Fibroblast of mammary gland (primary cell): ENCODE measurements at regions not wholly inside any gene's neighbourhood (a gene's known extent, or its start where the extent isn't known, plus 50 kb on each side); places are given as distances from the start of the nearest gene placed in this dataset.
"Not testable (repeated sequence)": the region's sequence is repeated elsewhere in the genome, so short reads cannot be mapped to it uniquely, and the experiment has no call there.

Experiments used
- DNase-seq: peaks from one replicate; pipeline ENCODE4 v3.0.0-alpha.2; 2010; ENCODE audit warnings: low read depth
- H3K4me3 ChIP-seq: 2 replicates; pipeline ENCODE4 v1.5.1; 2011; ENCODE audit warnings: low read depth, mild to moderate bottlenecking, low read length, moderate library complexity; ENCODE audit not compliant: control insufficient read depth
- TF ChIP-seq, protein P1 (sequence below): conservative IDR thresholded peaks from 2 replicates; pipeline ENCODE4 v1.5.1; 2011; ENCODE audit warnings: low read depth, low read length, inconsistent platforms; ENCODE audit not compliant: control insufficient read depth, insufficient read depth

DNA sequence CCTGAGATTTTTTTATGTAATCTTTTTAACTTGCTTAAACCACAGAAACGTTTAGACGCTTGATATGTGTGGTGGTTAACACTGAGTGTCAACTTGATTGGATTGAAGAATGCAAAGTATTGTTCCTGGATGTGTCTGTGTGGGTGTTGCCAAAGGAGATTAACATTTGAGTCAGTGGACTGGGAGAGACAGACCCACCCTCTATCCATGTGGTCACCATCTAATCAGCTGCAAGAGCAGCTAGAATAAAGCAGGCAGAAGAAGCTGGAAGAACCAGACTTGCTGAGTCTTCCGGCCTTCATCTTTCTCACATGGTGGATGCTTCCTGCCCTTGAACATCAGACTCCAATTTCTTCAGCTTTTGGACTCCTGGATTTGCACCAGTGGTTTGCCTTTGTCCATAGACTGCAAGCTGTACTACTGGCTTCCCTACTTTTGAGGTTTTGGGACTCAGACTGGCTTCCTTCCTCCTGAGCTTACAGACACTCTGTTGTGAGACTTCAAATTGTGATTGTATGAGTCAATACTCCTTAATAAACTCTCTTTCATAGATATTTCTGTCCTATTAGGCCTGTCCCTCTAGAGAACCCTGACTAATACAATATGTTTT lies 816.0 kb upstream of the CDH9 start:
- TF ChIP-seq, protein P1, sequence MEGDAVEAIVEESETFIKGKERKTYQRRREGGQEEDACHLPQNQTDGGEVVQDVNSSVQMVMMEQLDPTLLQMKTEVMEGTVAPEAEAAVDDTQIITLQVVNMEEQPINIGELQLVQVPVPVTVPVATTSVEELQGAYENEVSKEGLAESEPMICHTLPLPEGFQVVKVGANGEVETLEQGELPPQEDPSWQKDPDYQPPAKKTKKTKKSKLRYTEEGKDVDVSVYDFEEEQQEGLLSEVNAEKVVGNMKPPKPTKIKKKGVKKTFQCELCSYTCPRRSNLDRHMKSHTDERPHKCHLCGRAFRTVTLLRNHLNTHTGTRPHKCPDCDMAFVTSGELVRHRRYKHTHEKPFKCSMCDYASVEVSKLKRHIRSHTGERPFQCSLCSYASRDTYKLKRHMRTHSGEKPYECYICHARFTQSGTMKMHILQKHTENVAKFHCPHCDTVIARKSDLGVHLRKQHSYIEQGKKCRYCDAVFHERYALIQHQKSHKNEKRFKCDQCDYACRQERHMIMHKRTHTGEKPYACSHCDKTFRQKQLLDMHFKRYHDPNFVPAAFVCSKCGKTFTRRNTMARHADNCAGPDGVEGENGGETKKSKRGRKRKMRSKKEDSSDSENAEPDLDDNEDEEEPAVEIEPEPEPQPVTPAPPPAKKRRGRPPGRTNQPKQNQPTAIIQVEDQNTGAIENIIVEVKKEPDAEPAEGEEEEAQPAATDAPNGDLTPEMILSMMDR, result no peak
- H3K4me3 ChIP-seq, result no peak overlapping the region
- no peak for DNase-seq

DNA sequence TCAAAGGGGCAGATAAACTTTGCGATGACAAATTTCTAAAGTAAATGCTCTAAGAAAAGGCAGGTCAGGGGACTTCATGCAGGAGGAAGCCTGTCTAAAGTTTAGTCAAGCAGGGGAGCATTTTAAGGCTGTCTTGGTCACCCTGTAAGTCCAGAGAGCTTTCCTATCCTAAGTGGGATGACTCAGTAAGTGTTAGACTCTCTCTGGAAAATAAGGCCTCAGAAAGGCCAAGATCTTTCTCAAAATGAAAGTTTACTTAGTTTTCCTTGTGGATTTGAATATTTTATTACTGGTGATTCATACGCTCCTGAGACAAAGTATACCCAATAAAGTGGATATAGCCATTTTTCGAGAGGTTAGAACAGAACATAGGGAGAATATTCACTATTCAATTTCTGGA lies 806.9 kb upstream of the CDH9 start:
- TF ChIP-seq, protein P1, result no peak
- no peak overlapping the region for H3K4me3 ChIP-seq
- DNase-seq, result no peak

DNA sequence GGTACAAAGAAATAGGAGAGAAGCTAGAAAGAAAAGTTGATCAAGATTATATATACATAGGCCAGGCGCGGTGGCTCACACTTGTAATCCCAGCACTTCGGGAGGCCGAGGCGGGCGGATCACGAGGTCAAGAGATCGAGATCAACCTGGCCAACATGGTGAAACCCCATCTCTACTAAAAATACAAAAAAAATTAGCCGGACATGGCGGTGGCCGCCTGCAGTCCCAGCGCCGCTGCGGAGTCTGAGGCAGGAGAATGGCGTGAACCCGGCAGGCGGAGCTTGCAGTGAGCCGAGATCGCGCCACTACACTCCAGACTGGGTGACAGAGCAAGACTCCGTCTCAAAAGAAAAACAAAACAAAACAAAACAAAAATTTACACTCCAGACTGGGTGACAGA lies 798.3 kb upstream of the CDH9 start:
- not testable (repeated sequence) for DNase-seq, H3K4me3 ChIP-seq

DNA sequence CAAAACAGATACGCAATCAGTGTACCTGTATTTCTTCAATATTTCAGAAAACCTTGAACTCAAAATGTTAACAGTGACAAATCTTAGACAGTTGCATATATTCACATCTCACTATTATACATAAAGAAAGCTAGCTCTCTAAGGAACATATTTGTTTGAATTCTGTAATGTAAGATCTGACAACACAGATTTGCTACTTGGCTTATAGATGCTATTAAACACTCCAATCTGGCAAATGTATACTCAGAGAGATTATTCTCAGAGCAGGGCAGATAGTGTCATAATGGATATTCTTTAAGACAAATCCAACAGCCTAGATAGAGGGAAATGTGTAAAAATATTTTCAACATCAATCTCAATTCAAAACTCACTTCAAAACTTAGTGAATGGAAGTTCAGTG lies 794.5 kb upstream of the CDH9 start:
- TF ChIP-seq, protein P1, result no peak
- no peak for DNase-seq
- H3K4me3 ChIP-seq, result no peak overlapping the region

DNA sequence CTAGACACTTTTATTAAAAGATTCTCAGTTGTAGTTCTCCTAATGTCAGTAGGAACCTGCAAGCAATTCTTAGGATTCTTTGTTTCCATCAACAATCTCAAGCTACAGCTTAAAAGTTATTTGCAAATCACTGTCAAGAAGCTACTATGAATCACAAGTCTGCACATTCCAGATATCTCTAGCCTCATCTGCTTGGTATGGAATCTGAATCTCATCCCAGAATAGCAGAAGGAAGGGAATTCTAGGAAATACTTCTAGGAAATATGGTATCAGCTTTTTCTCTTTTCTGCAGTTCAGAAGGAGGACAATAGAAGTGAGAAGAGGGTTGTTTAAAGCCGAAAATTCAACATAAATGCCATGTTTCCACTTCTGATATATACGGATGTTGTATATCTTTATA lies 792.2 kb upstream of the CDH9 start:
- TF ChIP-seq, protein P1, result no peak
- no peak overlapping the region for H3K4me3 ChIP-seq
- peak; percentile 20 for DNase-seq

DNA sequence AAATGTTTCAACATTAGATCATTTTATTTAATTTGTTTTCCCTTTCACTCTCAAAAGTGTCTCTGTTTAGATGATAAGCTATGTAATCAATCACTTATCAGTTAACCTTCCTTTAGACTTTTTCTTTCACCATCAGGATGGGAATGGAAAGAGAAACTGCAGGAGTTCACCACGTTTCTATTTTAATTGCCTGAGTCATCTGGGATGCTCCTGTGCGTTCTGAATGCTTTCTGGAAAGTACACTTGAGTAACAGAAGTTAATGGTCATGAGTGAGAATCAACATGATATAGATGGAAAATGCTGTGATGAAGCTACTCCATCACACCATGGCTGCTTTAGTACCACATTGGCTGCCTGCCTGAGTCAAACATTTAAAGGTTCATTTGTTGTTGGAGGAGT lies 783.3 kb upstream of the CDH9 start:
- DNase-seq, result no peak
- no peak overlapping the region for H3K4me3 ChIP-seq
- TF ChIP-seq, protein P1, result no peak

DNA sequence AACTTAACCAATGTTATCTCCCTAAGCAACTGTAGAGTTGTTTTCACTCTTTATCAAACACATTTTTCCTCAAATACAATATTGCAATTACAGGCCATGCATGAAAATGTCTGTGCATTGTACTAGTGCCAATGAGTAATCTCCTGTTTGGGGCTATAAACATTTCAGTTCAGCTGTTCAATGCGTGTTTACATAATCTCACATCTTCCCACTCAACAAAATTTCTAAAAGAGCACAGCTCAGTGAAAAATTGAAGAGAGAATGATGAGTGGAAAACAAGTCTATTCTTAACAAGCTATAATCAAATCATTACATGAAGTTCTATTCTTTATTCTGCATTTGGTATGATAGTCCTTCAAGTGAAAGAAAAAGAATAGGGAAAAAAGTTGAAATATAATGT lies 780.5 kb upstream of the CDH9 start:
- TF ChIP-seq, protein P1, result no peak

More for the DNA sequence above, 780.5 kb upstream of the CDH9 start:
- no peak overlapping the region for H3K4me3 ChIP-seq
- DNase-seq, result no peak
